HG03196 (cell line): ENCODE measurements at regions not wholly inside any gene's neighbourhood (a gene's known extent, or its start where the extent isn't known, plus 50 kb on each side); places are given as distances from the start of the nearest gene placed in this dataset.

ENCODE experiments used
- ATAC-seq: cut with Tn5 transposase; IDR thresholded peaks from one replicate; pipeline ENCODE4 v1.9.1; 2021; ENCODE audit not compliant: unreplicated experiment

GRCh38 chr1:106181866-106182265 is 874.6 kb upstream of the PRMT6 start:
- no peak for ATAC-seq

DNA sequence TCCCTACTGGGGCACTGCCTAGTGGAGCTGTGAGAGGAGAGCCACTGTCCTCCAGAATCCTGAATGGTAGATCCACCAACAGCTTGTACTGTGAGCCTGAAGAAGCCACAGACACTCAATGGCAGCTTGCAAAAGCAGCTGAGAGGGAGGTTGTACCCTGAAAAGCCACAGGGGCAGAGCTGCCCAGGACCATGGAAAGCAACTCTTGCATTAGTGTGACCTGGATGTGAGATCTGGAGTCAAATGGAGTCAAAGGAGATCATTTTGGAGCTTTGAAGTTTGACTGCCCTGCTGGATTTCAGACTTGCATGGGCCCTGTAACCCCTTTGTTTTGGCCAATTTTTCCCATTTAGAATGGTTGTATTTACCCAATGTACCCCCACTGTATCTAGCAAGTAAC is 871.4 kb upstream of the PRMT6 start:
- ATAC-seq = no peak

DNA sequence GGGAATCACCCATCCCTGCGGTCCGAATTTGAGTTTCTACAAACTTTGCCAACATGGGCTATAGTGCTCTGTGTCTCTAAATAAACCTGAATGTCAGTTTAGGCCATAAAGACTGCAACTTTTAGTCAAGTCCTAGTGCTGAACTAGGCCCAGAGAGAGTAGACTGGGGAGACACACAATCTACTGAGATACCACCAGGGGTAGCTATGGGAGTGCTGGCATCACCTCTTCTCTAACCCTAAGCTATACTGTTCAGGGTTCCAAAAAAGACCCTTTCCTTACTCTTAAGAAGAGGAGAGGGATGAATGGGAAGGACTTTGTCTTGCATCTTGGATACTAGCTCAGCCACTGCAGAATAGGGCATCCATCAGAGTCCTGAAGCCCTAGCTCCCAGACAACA is 866.7 kb upstream of the PRMT6 start:
- no peak for ATAC-seq

DNA sequence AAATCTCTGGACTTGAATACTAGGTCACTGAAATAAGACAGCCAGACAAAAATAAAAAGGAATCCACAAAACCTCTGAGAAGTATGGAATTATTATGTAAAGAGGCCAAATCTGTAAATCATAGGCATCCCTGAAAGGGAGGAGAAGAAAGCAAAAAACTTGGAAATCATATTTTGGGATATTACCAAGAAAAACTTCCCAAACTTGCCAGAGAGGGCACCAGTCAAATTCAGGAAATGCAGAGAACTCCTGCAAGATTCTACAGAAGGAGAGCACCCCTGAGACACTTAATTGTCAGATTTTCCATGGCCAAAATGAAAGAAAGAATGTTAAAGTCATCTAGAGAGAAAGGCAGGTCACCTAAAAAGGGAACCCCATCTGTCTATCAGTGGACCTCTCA is 862.3 kb upstream of the PRMT6 start:
- no peak for ATAC-seq

- ATAC-seq = no peak
Measured at GRCh38 chr1:106200711-106201110, 855.8 kb upstream of the PRMT6 start.

GRCh38 chr1:106207185-106207584 is 849.3 kb upstream of the PRMT6 start:
- ATAC-seq = no peak

- no peak for ATAC-seq
Measured at GRCh38 chr1:106217765-106218164, 838.7 kb upstream of the PRMT6 start.

GRCh38 chr1:106222403-106222802 is 834.1 kb upstream of the PRMT6 start:
- no peak for ATAC-seq

GRCh38 chr1:106223213-106223612 is 833.3 kb upstream of the PRMT6 start:
- ATAC-seq = no peak

- no peak for ATAC-seq
Measured at GRCh38 chr1:106224426-106224825, 832.0 kb upstream of the PRMT6 start.

DNA sequence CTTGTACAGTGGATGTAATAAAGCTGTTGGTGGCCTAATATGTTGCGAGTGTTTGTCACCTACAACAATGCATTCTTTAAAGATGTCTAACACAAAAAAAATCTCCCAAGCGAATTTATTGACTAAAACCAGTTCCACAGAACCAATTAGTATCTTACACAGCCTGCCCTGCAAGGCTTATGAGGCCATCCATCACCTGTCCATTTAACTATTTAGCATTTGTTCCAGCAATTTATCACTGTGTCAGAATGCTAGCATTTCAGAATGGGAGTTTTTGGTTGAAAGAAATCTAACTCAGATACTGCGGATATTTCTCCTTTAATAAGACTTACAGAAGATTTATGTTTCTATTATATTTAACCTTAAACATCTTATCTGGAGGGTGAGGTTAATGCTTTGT is 831.1 kb upstream of the PRMT6 start:
- ATAC-seq = no peak

DNA sequence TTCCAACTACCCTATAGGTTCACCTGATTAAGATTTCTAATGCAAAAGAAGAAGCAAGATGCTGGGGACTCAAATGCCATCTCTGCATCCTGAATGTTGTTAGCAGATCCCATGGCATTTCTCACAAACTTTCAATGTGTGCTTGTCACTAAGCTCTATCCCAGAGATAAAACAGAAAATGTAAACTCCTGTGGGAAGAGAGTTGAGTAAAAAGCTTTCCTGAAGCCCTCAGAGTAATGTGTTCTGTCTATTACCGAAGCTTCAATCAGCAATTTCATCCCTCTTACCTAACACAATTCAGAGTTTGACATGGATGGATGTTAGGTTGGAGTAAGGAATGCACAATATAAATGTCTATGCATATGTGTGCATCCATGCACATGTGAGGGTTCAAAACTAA is 829.9 kb upstream of the PRMT6 start:
- no peak for ATAC-seq

DNA sequence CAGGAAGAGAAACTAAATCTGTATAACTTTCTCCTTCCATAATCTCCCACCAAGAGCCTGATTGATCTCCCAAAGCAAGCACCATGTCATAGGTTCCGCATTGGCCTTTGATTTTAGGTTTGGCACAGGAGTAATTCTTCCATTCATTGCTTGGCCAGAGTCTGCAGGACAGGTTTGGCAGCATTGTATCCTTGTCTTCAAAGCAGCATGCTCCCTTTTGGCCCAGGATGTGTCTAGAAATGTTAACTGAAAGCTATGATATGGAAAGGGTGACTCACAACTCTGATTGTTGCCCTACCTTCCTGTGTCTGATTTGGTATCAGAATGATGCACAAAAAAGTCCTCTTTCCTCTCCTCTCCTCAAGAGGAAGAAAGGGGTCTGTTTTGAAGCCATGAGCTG is 824.3 kb upstream of the PRMT6 start:
- ATAC-seq = no peak

- no peak for ATAC-seq
Measured at GRCh38 chr1:106233511-106233910, 823.0 kb upstream of the PRMT6 start.

DNA sequence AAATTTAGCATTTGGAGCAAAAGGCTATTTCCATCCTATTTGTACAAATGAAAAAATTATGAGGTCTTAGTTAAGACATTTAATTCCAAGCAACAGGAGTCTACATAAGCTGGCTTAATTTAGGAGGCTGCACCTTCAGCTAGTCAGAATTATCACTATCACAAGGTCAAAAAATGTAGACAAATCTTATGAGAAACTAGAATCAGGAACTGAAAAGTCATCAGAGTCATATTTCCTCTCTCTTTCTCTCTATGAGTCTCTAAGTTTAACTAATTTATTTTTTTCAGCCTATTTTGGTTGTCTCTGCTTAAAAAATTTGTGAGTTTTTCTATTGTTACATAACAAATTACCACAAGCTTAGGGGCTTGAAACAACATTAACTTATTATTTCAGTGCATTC is 807.1 kb upstream of the PRMT6 start:
- ATAC-seq = no peak

GRCh38 chr1:106249810-106250209 is 806.7 kb upstream of the PRMT6 start:
- no peak for ATAC-seq

DNA sequence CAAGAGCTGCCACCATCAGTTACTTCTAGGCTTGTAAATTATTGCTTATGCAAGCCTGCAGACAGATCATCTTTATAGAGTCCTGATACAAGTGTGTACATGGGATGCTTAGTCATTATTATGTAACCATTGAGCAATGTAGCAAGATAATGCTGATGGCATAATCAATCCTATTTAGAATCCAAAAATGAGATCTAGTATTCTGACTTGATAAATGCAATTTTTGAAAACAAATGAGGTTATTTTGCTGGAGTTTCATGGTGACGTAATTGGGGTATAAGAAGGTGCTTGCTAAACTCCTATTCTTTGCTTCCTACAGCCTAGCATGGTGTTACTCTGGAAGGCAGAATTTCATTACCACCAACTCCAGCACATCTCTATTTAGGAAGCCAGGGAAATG is 801.7 kb upstream of the PRMT6 start:
- ATAC-seq = no peak

- ATAC-seq = no peak
Measured at GRCh38 chr1:106266786-106267185, 789.7 kb upstream of the PRMT6 start.

GRCh38 chr1:106268070-106268469 is 788.4 kb upstream of the PRMT6 start:
- no peak for ATAC-seq

- ATAC-seq = no peak
Measured at GRCh38 chr1:106276871-106277270, 779.6 kb upstream of the PRMT6 start.

DNA sequence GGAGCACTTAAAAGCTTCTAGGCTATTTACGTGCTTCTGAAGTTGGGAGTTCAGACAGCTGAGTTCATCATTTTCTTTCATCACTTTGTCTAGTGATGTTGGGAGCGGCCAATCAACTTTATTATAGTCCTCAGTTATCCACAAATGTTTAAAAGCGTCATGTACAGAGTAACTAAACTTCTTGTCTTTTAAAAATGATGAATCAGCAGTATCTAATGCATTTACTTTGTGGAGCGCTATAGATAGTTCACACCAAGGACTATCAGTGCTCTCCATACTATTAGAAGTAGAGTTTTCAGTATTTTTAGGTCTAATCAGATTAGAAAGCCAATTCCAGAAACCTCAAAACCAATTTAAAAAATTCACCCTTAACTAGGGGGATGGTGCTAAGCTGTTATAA is 778.7 kb upstream of the PRMT6 start:
- ATAC-seq = no peak

DNA sequence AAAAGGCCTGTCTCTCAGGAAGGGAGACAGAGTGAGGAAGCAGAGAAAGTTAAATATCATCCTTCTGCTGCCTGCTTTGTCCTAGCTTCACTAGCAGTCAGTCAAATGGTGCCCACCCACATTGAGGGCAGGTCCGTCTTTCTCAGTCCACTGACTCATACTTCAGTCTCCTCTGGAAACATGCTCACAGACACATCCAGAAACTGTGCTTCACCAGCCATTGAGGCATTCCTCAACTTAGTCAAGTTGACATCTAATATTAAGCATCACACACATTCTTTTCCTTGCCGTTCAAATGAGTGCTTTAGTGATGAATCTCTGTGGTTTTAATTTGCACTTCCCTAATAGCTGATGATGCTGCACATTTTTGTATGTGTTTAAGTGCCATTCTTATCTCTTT is 777.8 kb upstream of the PRMT6 start:
- ATAC-seq = no peak

DNA sequence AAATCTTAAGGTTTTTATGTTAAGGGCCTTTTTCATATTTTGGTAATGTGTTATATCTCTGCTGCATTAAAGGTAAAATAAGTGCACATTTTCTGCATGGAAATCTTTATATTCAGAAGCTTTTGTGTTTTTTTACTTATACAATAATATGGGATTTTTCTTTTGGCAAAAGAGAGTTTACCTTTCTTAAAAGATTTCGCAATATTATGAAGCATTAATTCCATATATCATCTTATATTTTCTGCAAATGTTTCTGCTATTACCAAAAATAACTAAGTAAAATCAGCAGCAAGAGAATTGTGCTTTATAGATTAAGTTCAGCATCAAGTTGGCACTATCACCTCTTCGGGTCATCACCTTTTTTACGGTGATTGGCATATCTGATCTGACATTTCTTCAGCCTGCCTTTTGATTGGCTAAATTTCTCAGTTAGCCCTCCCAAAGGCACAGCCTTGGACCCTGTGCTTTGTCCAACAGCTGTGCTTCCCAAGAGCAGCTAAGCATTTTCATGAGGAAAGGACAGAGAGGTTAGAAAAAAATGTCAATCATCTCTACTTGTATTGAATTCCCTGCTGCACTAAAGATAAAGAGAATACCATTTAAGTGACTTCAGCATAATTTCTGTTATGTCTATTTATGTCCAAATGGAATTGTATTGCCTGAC is 767.1 kb upstream of the PRMT6 start:
- ATAC-seq = no peak
